ENCODE measurements at regions not wholly inside any gene's neighbourhood (a gene's known extent, or its start where the extent isn't known, plus 50 kb on each side); places are given as distances from the start of the nearest gene placed in this dataset.

DNA sequence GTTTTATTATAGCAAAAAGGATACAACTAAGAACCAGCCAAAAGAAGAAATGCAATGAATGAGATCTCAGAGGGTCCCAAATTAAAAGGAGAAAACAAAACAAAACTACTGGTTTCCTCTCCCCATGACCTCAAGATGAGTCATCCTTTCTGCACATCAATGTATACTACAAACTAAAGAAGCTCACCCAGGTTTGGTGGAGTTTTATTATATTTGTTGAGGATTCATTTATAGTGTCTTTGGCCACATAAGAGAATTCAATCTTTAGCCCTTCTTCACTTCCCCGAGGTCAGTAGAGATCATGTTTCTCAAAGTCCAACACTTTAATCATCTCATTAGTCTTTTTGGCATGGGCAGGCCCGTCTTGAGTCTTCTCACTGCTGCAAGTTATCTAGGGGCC lies 210.6 kb downstream of the SLC6A15 start:
- TF ChIP-seq, protein P1, sequence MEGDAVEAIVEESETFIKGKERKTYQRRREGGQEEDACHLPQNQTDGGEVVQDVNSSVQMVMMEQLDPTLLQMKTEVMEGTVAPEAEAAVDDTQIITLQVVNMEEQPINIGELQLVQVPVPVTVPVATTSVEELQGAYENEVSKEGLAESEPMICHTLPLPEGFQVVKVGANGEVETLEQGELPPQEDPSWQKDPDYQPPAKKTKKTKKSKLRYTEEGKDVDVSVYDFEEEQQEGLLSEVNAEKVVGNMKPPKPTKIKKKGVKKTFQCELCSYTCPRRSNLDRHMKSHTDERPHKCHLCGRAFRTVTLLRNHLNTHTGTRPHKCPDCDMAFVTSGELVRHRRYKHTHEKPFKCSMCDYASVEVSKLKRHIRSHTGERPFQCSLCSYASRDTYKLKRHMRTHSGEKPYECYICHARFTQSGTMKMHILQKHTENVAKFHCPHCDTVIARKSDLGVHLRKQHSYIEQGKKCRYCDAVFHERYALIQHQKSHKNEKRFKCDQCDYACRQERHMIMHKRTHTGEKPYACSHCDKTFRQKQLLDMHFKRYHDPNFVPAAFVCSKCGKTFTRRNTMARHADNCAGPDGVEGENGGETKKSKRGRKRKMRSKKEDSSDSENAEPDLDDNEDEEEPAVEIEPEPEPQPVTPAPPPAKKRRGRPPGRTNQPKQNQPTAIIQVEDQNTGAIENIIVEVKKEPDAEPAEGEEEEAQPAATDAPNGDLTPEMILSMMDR (IDR thresholded peaks at IDR 0.05; ENCODE audit: low read length), result no peak
- TF ChIP-seq EZH2 (IDR thresholded peaks at IDR 0.05; ENCODE audit: borderline replicate concordance, low read length), result no peak
